Activated CD4-positive, alpha-beta T cell treated with anti-CD3 and anti-CD28 coated beads for 36 hours (primary cell): ENCODE measurements at regions not wholly inside any gene's neighbourhood (a gene's known extent, or its start where the extent isn't known, plus 50 kb on each side); places are given as distances from the start of the nearest gene placed in this dataset.
"Not testable (repeated sequence)": the region's sequence is repeated elsewhere in the genome, so short reads cannot be mapped to it uniquely, and the experiment has no call there.

Experiments
- ATAC-seq: fragments of 200-7000 bp; cut with Tn5 transposase; one replicate; pipeline ENCODE4 v1.10.0; 2021; ENCODE audit warnings: mild to moderate bottlenecking, moderate library complexity
- CTCF ChIA-PET: fragments of 350-600 bp; sonication (Branson Sonifier 250); formaldehyde crosslinking; loops from one replicate; lab custom pipeline; 2021; ENCODE audit warnings: antibody characterized with exemption; lab: Charles Lee
- POLR2A ChIA-PET: fragments of 350-600 bp; sonication (Branson Sonifier 250); formaldehyde crosslinking; loops from one replicate; lab custom pipeline; 2021; ENCODE audit warnings: antibody characterized with exemption, inconsistent platforms; lab: Charles Lee
- DNase-seq: peaks from one replicate; pipeline ENCODE4 v3.0.0-alpha.2; 2020
- H3K27ac Mint-ChIP-seq: one replicate; pipeline ENCODE4 v1.8.0; 2021; ENCODE audit warnings: mixed read lengths
- H3K27me3 Mint-ChIP-seq: one replicate; pipeline ENCODE4 v1.8.0; 2021; ENCODE audit warnings: mixed read lengths
- H3K36me3 Mint-ChIP-seq: one replicate; pipeline ENCODE4 v1.8.0; 2021; ENCODE audit warnings: low read depth, mixed read lengths
- H3K4me1 Mint-ChIP-seq: one replicate; pipeline ENCODE4 v1.8.0; 2021; ENCODE audit warnings: mixed read lengths
- H3K4me3 Mint-ChIP-seq: one replicate; pipeline ENCODE4 v1.8.0; 2021; ENCODE audit warnings: mild to moderate bottlenecking, moderate library complexity, mixed read lengths
- H3K9me3 Mint-ChIP-seq: one replicate; pipeline ENCODE4 v1.8.0; 2021; ENCODE audit warnings: low read depth, mixed read lengths
- intact Hi-C, 2 experiments: fragments of 100-400 bp; cut with DNase I in 1 of 2; cut with micrococcal nuclease in 1 of 2; formaldehyde crosslinking; loops; one replicate each; pipeline versions ENCODE4 v1.14.2 to v1.15.1; 2022 to 2024; cut with DNase I, micrococcal nuclease

- Mint-ChIP-seq H3K36me3 (no peaks in the 10 kb centered on the region), H3K4me3 (no peak overlapping the region), H3K27me3 (no peaks in the 10 kb centered on the region), H3K27ac (no peak overlapping the region), H3K9me3 (no peaks in the 10 kb centered on the region), H3K4me1 (no peaks in the 10 kb centered on the region)
- intact Hi-C loops = no loop called here
- ChIA-PET POLR2A (no interaction called here), CTCF (no interaction called here)
- ATAC-seq (no peak), DNase-seq (no peak)
Observed at GRCh38 chr2:114350186-114350725, 92.2 kb upstream of the DPP10 start.

- no peaks in the 10 kb centered on the region for H3K4me1 Mint-ChIP-seq
- H3K27me3 Mint-ChIP-seq = no peaks in the 10 kb centered on the region
- ATAC-seq = no peak
- intact Hi-C loops = no loop called here
- CTCF ChIA-PET = interaction anchor here (1.3 kb wide), 1 partner anchor 14 kb away, joined by 3 read pairs; no protein-coding TSS in a partner anchor
- H3K36me3 Mint-ChIP-seq = no peaks in the 10 kb centered on the region
- DNase-seq = no peak
- H3K4me3 Mint-ChIP-seq = no peak overlapping the region
- POLR2A ChIA-PET = interaction anchor here (0.6 kb wide), 1 partner anchor 160 kb away, joined by 3 read pairs; no protein-coding TSS in a partner anchor
- H3K27ac Mint-ChIP-seq = no peak overlapping the region
- H3K9me3 Mint-ChIP-seq = no peaks in the 10 kb centered on the region
Observed at GRCh38 chr2:114352988-114353387, 89.5 kb upstream of the DPP10 start.

GRCh38 chr2:114354199-114354598 is 88.2 kb upstream of the DPP10 start:
- Mint-ChIP-seq H3K36me3 (no peaks in the 10 kb centered on the region), H3K27me3 (no peaks in the 10 kb centered on the region), H3K27ac (no peak overlapping the region), H3K4me1 (no peaks in the 10 kb centered on the region), H3K9me3 (no peaks in the 10 kb centered on the region), H3K4me3 (no peak overlapping the region)
- CTCF ChIA-PET = no interaction called here
- intact Hi-C loops = no loop called here
- POLR2A ChIA-PET = no interaction called here
- DNase-seq (no peak), ATAC-seq (no peak)

DNA sequence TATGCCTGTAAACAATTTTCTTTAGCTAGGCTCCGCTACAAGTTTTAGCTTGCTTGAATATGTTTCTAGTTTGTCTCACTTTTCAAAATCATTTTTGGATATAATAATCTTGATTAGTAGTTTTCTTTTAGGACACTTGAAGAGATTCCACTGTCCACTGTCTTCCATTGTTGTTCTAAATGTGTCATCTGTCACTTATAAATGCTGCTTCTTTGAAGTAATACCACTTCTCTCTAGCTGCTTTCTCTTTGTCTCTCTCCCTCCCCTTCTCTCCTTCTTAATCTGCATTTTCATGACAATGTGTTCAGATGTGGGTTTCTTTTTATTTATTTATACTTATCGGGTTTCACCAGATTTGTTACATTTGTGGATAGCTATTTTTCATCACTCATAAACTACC is 73.7 kb upstream of the DPP10 start:
- ChIA-PET CTCF (interaction anchor here (0.5 to 1.1 kb wide), 3 partner anchors 9 to 1296 kb away, joined by 3 read pairs; no protein-coding TSS in a partner anchor), POLR2A (no interaction called here)
- Mint-ChIP-seq H3K27ac (no peak overlapping the region), H3K27me3 (no peaks in the 10 kb centered on the region), H3K4me3 (no peak overlapping the region), H3K4me1 (no peaks in the 10 kb centered on the region), H3K9me3 (peaks cover 24% of the 10 kb centered on the region), H3K36me3 (no peaks in the 10 kb centered on the region)
- DNase-seq (no peak), ATAC-seq (no peak)
- intact Hi-C loops = no loop called here

GRCh38 chr2:114371721-114372120 is 70.7 kb upstream of the DPP10 start:
- H3K4me1 Mint-ChIP-seq, H3K4me3 Mint-ChIP-seq, DNase-seq, POLR2A ChIA-PET, ATAC-seq, intact Hi-C loops, H3K27me3 Mint-ChIP-seq, H3K36me3 Mint-ChIP-seq, H3K27ac Mint-ChIP-seq, CTCF ChIA-PET: not testable (repeated sequence)
- H3K9me3 Mint-ChIP-seq = peaks cover 24% of the 10 kb centered on the region

- no peaks in the 10 kb centered on the region for H3K4me1 Mint-ChIP-seq
- peaks cover 17% of the 10 kb centered on the region for H3K9me3 Mint-ChIP-seq
- CTCF ChIA-PET = no interaction called here
- no peaks in the 10 kb centered on the region for H3K27me3 Mint-ChIP-seq
- H3K4me3 Mint-ChIP-seq = no peak overlapping the region
- POLR2A ChIA-PET = no interaction called here
- H3K27ac Mint-ChIP-seq = no peak overlapping the region
- intact Hi-C loops = no loop called here
- no peaks in the 10 kb centered on the region for H3K36me3 Mint-ChIP-seq
- DNase-seq = no peak
- peak; percentile 44 for ATAC-seq
Observed at GRCh38 chr2:114373591-114373990, 68.8 kb upstream of the DPP10 start.

- H3K36me3 Mint-ChIP-seq = no peaks in the 10 kb centered on the region
- POLR2A ChIA-PET = no interaction called here
- no peaks in the 10 kb centered on the region for H3K9me3 Mint-ChIP-seq
- no peak for ATAC-seq
- H3K27ac Mint-ChIP-seq = no peak overlapping the region
- no peaks in the 10 kb centered on the region for H3K4me1 Mint-ChIP-seq
- peaks cover 2% of the 10 kb centered on the region for H3K27me3 Mint-ChIP-seq
- DNase-seq = no peak
- H3K4me3 Mint-ChIP-seq = no peak overlapping the region
- CTCF ChIA-PET = no interaction called here
- intact Hi-C loops = no loop called here
Observed at GRCh38 chr2:114384441-114384840, 58.0 kb upstream of the DPP10 start.

DNA sequence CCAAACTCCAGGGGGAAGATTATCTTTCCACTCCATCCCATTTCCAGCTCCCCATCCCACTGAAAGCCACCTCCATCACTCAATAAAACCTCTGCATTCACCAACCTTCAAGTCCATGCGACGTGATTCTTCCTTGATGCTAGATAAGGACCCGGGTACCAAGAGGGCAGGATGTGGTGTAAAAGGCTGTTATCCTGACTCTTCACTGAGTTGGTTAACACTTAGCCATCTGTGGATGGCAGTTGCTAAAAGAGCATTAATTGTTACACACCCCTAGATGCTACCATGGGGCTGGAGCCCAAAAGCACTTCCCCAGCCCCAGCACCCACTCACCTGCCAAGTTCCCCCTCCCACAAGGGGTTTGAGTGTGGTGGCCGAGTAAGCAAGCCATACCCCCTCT is 53.4 kb upstream of the DPP10 start:
- Mint-ChIP-seq H3K27me3 (peaks cover 2% of the 10 kb centered on the region), H3K36me3 (no peaks in the 10 kb centered on the region), H3K4me3 (no peak overlapping the region), H3K27ac (no peak overlapping the region), H3K9me3 (no peaks in the 10 kb centered on the region), H3K4me1 (no peaks in the 10 kb centered on the region)
- DNase-seq (no peak), ATAC-seq (no peak)
- ChIA-PET CTCF (no interaction called here), POLR2A (no interaction called here)
- intact Hi-C loops = no loop called here
